WTC11 (cell line): ENCODE measurements at regions not wholly inside any gene's neighbourhood (a gene's known extent, or its start where the extent isn't known, plus 50 kb on each side); places are given as distances from the start of the nearest gene placed in this dataset.

Source experiments
- ATAC-seq: fragments of 200-7000 bp; cut with Tn5 transposase; 2 replicates; pipeline ENCODE4 v1.10.0; 2021; ENCODE audit warnings: mild to moderate bottlenecking, moderate library complexity
- CTCF ChIA-PET: fragments of 300-600 bp; sonication (Branson Sonifier 250); formaldehyde crosslinking; loops from one replicate; lab custom pipeline; 2021; ENCODE audit warnings: antibody characterized with exemption; lab: Charles Lee
- POLR2A ChIA-PET: fragments of 350-600 bp; sonication (Branson Sonifier 250); formaldehyde crosslinking; loops from one replicate; lab custom pipeline; 2021; ENCODE audit warnings: antibody characterized with exemption; lab: Charles Lee
- DNase-seq: peaks from one replicate; pipeline ENCODE4 v3.0.0; 2021; ENCODE audit warnings: low spot score
- H3K27ac Mint-ChIP-seq: 2 replicates; pipeline ENCODE4 v1.8.0; 2021; ENCODE audit warnings: mixed read lengths
- H3K27me3 Mint-ChIP-seq: 2 replicates; pipeline ENCODE4 v1.8.0; 2021; ENCODE audit warnings: low read depth, mild to moderate bottlenecking, moderate library complexity, mixed read lengths
- H3K36me3 Mint-ChIP-seq: 2 replicates; pipeline ENCODE4 v1.8.0; 2021; ENCODE audit warnings: mixed read lengths
- H3K4me1 Mint-ChIP-seq: 2 replicates; pipeline ENCODE4 v1.8.0; 2022; ENCODE audit warnings: mixed read lengths
- H3K4me3 Mint-ChIP-seq: 2 replicates; pipeline ENCODE4 v1.8.0; 2021; ENCODE audit warnings: mild to moderate bottlenecking, moderate library complexity, mixed read lengths
- H3K9me3 Mint-ChIP-seq: 2 replicates; pipeline ENCODE4 v1.8.0; 2021; ENCODE audit warnings: mixed read lengths
- CBFB ChIP-seq: sonication (generic); formaldehyde crosslinking; IDR thresholded peaks from 2 replicates; pipeline ENCODE4 v1.8.1; 2022; ENCODE audit warnings: mild to moderate bottlenecking, low read depth, missing genetic modification reagents
- GTF2I ChIP-seq: fragments of 250-450 bp; sonication (Bioruptor Pico); conservative IDR thresholded peaks from 2 replicates; pipeline ENCODE4 v1.4.0; 2021; ENCODE audit warnings: mild to moderate bottlenecking
- NFE2L1 ChIP-seq: sonication (generic); formaldehyde crosslinking; IDR thresholded peaks from 2 replicates; pipeline ENCODE4 v1.8.1; 2023; ENCODE audit warnings: missing genetic modification reagents
- NR3C1 ChIP-seq: sonication (generic); formaldehyde crosslinking; conservative IDR thresholded peaks from 2 replicates; pipeline ENCODE4 v1.8.1; 2023; ENCODE audit warnings: low read depth, mild to moderate bottlenecking, missing genetic modification reagents
- PRRX2 ChIP-seq: fragments of 250-450 bp; sonication (Bioruptor Pico); IDR thresholded peaks from 2 replicates; pipeline ENCODE4 v1.8.0; 2021; ENCODE audit warnings: mild to moderate bottlenecking
- SMAD3 ChIP-seq: sonication (generic); formaldehyde crosslinking; IDR thresholded peaks from 2 replicates; pipeline ENCODE4 v1.8.0; 2022; ENCODE audit warnings: missing genetic modification reagents, mild to moderate bottlenecking, borderline replicate concordance
- TEAD1 ChIP-seq: sonication (generic); formaldehyde crosslinking; IDR thresholded peaks from 2 replicates; pipeline ENCODE4 v1.8.0; 2022; ENCODE audit warnings: mild to moderate bottlenecking, missing genetic modification reagents
- TEAD4 ChIP-seq: sonication (generic); formaldehyde crosslinking; IDR thresholded peaks from 2 replicates; pipeline ENCODE4 v1.8.0; 2022; ENCODE audit warnings: mild to moderate bottlenecking, missing genetic modification reagents
- TP53 ChIP-seq: sonication (generic); formaldehyde crosslinking; IDR thresholded peaks from 2 replicates; pipeline ENCODE4 v1.8.1; 2023; ENCODE audit warnings: mild to moderate bottlenecking, missing genetic modification reagents
- ZBTB21 ChIP-seq: sonication (generic); formaldehyde crosslinking; IDR thresholded peaks from 2 replicates; pipeline ENCODE4 v1.8.1; 2023; ENCODE audit warnings: mild to moderate bottlenecking, missing genetic modification reagents, borderline replicate concordance
- ZNF121 ChIP-seq: sonication (generic); formaldehyde crosslinking; IDR thresholded peaks from 2 replicates; pipeline ENCODE4 v1.8.0; 2023; ENCODE audit warnings: missing genetic modification reagents
- ZNF263 ChIP-seq: sonication (generic); formaldehyde crosslinking; IDR thresholded peaks from 2 replicates; pipeline ENCODE4 v1.8.1; 2022; ENCODE audit warnings: low read depth, mild to moderate bottlenecking, moderate library complexity, missing genetic modification reagents
- ZNF317 ChIP-seq: sonication (generic); formaldehyde crosslinking; IDR thresholded peaks from 2 replicates; pipeline ENCODE4 v1.8.1; 2023; ENCODE audit warnings: low read depth, mild to moderate bottlenecking, moderate library complexity, missing genetic modification reagents, borderline replicate concordance
- ZNF671 ChIP-seq: fragments of 250-450 bp; sonication (Bioruptor Pico); IDR thresholded peaks from 2 replicates; pipeline ENCODE4 v1.8.0; 2021; ENCODE audit warnings: mild to moderate bottlenecking
- TF ChIP-seq, protein P1 (sequence below): sonication (generic); formaldehyde crosslinking; IDR thresholded peaks from 2 replicates; pipeline ENCODE4 v1.8.1; 2023; ENCODE audit warnings: mild to moderate bottlenecking, moderate library complexity, missing genetic modification reagents
- TF ChIP-seq, protein P2 (sequence below): fragments of 200-600 bp; IDR thresholded peaks from 2 replicates; pipeline ENCODE4 v1.8.0; 2022; ENCODE audit warnings: antibody characterized with exemption
- TF ChIP-seq, protein P3 (sequence below): sonication (generic); formaldehyde crosslinking; IDR thresholded peaks from 2 replicates; pipeline ENCODE4 v1.8.1; 2023; ENCODE audit warnings: mild to moderate bottlenecking, missing genetic modification reagents
- TF ChIP-seq, protein P4 (sequence below): sonication (generic); formaldehyde crosslinking; IDR thresholded peaks from 2 replicates; pipeline ENCODE4 v1.8.0; 2022; ENCODE audit warnings: mild to moderate bottlenecking, missing genetic modification reagents
- TF ChIP-seq, protein P5 (sequence below): sonication (generic); formaldehyde crosslinking; IDR thresholded peaks from 2 replicates; pipeline ENCODE4 v1.8.1; 2022; ENCODE audit warnings: mild to moderate bottlenecking, missing genetic modification reagents, moderate library complexity, borderline replicate concordance
- TF ChIP-seq, protein P6 (sequence below): sonication (generic); formaldehyde crosslinking; IDR thresholded peaks from 2 replicates; pipeline ENCODE4 v1.8.0; 2023; ENCODE audit warnings: mild to moderate bottlenecking, missing genetic modification reagents
- TF ChIP-seq, protein P7 (sequence below): sonication (generic); formaldehyde crosslinking; IDR thresholded peaks from 2 replicates; pipeline ENCODE4 v1.8.1; 2023; ENCODE audit warnings: mild to moderate bottlenecking, missing genetic modification reagents, borderline replicate concordance

DNA sequence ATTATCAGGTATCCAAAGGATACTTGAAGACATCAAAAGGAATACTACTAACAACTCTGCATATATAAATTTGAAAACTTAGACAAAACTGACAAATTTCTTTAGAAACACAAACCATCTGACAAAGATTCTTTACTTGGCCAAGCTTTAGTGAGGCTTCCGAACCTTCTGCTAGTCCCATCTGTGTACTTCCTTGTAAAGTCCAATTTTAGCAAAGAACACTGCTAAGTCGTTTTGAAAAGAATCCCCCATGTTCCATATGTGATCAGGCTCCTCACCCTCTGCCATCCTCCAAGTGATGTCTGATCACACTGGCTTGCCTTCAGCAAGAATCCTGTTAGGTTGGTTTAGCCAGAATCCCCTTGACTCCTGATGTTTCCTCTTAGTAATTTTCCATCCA is 150.0 kb upstream of the ACO1 start:
- H3K27me3 Mint-ChIP-seq = peaks cover 2% of the 10 kb centered on the region; the same call in 1 of the 2 replicates
- H3K4me3 Mint-ChIP-seq = no peak overlapping the region
- H3K27ac Mint-ChIP-seq = no peak overlapping the region
- ATAC-seq = no peak
- ChIA-PET POLR2A (no interaction called here), CTCF (no interaction called here)
- H3K36me3 Mint-ChIP-seq = peaks cover 13% of the 10 kb centered on the region
- TF ChIP-seq, protein P1, sequence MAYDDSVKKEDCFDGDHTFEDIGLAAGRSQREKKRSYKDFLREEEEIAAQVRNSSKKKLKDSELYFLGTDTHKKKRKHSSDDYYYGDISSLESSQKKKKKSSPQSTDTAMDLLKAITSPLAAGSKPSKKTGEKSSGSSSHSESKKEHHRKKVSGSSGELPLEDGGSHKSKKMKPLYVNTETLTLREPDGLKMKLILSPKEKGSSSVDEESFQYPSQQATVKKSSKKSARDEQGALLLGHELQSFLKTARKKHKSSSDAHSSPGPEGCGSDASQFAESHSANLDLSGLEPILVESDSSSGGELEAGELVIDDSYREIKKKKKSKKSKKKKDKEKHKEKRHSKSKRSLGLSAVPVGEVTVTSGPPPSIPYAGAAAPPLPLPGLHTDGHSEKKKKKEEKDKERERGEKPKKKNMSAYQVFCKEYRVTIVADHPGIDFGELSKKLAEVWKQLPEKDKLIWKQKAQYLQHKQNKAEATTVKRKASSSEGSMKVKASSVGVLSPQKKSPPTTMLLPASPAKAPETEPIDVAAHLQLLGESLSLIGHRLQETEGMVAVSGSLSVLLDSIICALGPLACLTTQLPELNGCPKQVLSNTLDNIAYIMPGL (CRISPR knock-in tag) = no peak
- TF ChIP-seq CBFB (CRISPR knock-in tag) = no peak
- no peak for TF ChIP-seq ZNF263 (CRISPR knock-in tag)
- TF ChIP-seq NR3C1 (CRISPR knock-in tag) = no peak
- TF ChIP-seq GTF2I (CRISPR knock-in tag) = no peak
- TF ChIP-seq ZNF121 (CRISPR knock-in tag) = no peak
- TF ChIP-seq SMAD3 = no peak
- no peak for TF ChIP-seq ZNF317 (CRISPR knock-in tag)
- TF ChIP-seq, protein P2, sequence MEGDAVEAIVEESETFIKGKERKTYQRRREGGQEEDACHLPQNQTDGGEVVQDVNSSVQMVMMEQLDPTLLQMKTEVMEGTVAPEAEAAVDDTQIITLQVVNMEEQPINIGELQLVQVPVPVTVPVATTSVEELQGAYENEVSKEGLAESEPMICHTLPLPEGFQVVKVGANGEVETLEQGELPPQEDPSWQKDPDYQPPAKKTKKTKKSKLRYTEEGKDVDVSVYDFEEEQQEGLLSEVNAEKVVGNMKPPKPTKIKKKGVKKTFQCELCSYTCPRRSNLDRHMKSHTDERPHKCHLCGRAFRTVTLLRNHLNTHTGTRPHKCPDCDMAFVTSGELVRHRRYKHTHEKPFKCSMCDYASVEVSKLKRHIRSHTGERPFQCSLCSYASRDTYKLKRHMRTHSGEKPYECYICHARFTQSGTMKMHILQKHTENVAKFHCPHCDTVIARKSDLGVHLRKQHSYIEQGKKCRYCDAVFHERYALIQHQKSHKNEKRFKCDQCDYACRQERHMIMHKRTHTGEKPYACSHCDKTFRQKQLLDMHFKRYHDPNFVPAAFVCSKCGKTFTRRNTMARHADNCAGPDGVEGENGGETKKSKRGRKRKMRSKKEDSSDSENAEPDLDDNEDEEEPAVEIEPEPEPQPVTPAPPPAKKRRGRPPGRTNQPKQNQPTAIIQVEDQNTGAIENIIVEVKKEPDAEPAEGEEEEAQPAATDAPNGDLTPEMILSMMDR = no peak
- no peak for TF ChIP-seq TEAD4 (CRISPR knock-in tag)
- TF ChIP-seq, protein P3, sequence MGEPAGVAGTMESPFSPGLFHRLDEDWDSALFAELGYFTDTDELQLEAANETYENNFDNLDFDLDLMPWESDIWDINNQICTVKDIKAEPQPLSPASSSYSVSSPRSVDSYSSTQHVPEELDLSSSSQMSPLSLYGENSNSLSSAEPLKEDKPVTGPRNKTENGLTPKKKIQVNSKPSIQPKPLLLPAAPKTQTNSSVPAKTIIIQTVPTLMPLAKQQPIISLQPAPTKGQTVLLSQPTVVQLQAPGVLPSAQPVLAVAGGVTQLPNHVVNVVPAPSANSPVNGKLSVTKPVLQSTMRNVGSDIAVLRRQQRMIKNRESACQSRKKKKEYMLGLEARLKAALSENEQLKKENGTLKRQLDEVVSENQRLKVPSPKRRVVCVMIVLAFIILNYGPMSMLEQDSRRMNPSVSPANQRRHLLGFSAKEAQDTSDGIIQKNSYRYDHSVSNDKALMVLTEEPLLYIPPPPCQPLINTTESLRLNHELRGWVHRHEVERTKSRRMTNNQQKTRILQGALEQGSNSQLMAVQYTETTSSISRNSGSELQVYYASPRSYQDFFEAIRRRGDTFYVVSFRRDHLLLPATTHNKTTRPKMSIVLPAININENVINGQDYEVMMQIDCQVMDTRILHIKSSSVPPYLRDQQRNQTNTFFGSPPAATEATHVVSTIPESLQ (CRISPR knock-in tag) = no peak
- TF ChIP-seq, protein P4, sequence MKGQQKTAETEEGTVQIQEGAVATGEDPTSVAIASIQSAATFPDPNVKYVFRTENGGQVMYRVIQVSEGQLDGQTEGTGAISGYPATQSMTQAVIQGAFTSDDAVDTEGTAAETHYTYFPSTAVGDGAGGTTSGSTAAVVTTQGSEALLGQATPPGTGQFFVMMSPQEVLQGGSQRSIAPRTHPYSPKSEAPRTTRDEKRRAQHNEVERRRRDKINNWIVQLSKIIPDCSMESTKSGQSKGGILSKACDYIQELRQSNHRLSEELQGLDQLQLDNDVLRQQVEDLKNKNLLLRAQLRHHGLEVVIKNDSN (CRISPR knock-in tag) = no peak
- peaks cover 40% of the 10 kb centered on the region for H3K9me3 Mint-ChIP-seq
- H3K4me1 Mint-ChIP-seq = no peaks in the 10 kb centered on the region
- no peak for DNase-seq

DNA sequence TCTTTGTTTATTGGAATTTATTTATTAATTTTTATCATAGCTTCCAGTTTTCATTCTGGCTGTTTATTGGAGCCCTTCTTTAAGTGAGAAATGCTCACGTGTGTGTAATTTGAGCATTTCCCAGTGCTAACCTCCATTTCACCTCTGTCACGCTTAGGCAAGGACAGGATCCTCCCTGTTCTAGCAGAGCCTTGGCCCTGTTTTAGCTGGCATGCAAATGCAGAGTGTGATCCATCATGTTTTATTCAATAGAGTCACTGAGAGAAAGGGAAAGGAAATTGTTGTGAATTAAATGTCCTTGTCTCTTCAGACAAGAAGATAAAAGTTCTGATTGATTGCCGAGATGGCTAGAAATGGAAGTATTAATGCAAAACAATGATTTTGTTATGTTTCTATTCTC is 137.3 kb upstream of the ACO1 start:
- Mint-ChIP-seq H3K4me1 (no peaks in the 10 kb centered on the region), H3K36me3 (peaks cover 2% of the 10 kb centered on the region; the same call in 1 of the 2 replicates), H3K4me3 (no peak overlapping the region), H3K27me3 (no peaks in the 10 kb centered on the region), H3K27ac (no peak overlapping the region), H3K9me3 (peaks cover 4% of the 10 kb centered on the region)
- ATAC-seq (no peak), DNase-seq (no peak)
- POLR2A ChIA-PET = no interaction called here
- CTCF ChIA-PET = no interaction called here
- TF ChIP-seq TP53 (CRISPR knock-in tag) = no peak
- TF ChIP-seq, protein P5, sequence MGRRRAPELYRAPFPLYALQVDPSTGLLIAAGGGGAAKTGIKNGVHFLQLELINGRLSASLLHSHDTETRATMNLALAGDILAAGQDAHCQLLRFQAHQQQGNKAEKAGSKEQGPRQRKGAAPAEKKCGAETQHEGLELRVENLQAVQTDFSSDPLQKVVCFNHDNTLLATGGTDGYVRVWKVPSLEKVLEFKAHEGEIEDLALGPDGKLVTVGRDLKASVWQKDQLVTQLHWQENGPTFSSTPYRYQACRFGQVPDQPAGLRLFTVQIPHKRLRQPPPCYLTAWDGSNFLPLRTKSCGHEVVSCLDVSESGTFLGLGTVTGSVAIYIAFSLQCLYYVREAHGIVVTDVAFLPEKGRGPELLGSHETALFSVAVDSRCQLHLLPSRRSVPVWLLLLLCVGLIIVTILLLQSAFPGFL (CRISPR knock-in tag) = no peak
- TF ChIP-seq, protein P6, sequence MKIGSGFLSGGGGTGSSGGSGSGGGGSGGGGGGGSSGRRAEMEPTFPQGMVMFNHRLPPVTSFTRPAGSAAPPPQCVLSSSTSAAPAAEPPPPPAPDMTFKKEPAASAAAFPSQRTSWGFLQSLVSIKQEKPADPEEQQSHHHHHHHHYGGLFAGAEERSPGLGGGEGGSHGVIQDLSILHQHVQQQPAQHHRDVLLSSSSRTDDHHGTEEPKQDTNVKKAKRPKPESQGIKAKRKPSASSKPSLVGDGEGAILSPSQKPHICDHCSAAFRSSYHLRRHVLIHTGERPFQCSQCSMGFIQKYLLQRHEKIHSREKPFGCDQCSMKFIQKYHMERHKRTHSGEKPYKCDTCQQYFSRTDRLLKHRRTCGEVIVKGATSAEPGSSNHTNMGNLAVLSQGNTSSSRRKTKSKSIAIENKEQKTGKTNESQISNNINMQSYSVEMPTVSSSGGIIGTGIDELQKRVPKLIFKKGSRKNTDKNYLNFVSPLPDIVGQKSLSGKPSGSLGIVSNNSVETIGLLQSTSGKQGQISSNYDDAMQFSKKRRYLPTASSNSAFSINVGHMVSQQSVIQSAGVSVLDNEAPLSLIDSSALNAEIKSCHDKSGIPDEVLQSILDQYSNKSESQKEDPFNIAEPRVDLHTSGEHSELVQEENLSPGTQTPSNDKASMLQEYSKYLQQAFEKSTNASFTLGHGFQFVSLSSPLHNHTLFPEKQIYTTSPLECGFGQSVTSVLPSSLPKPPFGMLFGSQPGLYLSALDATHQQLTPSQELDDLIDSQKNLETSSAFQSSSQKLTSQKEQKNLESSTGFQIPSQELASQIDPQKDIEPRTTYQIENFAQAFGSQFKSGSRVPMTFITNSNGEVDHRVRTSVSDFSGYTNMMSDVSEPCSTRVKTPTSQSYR (CRISPR knock-in tag) = no peak
- TF ChIP-seq, protein P7, sequence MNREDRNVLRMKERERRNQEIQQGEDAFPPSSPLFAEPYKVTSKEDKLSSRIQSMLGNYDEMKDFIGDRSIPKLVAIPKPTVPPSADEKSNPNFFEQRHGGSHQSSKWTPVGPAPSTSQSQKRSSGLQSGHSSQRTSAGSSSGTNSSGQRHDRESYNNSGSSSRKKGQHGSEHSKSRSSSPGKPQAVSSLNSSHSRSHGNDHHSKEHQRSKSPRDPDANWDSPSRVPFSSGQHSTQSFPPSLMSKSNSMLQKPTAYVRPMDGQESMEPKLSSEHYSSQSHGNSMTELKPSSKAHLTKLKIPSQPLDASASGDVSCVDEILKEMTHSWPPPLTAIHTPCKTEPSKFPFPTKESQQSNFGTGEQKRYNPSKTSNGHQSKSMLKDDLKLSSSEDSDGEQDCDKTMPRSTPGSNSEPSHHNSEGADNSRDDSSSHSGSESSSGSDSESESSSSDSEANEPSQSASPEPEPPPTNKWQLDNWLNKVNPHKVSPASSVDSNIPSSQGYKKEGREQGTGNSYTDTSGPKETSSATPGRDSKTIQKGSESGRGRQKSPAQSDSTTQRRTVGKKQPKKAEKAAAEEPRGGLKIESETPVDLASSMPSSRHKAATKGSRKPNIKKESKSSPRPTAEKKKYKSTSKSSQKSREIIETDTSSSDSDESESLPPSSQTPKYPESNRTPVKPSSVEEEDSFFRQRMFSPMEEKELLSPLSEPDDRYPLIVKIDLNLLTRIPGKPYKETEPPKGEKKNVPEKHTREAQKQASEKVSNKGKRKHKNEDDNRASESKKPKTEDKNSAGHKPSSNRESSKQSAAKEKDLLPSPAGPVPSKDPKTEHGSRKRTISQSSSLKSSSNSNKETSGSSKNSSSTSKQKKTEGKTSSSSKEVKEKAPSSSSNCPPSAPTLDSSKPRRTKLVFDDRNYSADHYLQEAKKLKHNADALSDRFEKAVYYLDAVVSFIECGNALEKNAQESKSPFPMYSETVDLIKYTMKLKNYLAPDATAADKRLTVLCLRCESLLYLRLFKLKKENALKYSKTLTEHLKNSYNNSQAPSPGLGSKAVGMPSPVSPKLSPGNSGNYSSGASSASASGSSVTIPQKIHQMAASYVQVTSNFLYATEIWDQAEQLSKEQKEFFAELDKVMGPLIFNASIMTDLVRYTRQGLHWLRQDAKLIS = no peak
- TF ChIP-seq ZBTB21 (CRISPR knock-in tag) = no peak
- no peak for TF ChIP-seq ZNF317 (CRISPR knock-in tag)
- no peak for TF ChIP-seq PRRX2 (CRISPR knock-in tag)
- TF ChIP-seq ZNF671 (CRISPR knock-in tag) = no peak
- TF ChIP-seq TEAD1 = no peak
- no peak for TF ChIP-seq NFE2L1 (CRISPR knock-in tag)
